ENCODE measurements at regions not wholly inside any gene's neighbourhood (a gene's known extent, or its start where the extent isn't known, plus 50 kb on each side); places are given as distances from the start of the nearest gene placed in this dataset.

DNA sequence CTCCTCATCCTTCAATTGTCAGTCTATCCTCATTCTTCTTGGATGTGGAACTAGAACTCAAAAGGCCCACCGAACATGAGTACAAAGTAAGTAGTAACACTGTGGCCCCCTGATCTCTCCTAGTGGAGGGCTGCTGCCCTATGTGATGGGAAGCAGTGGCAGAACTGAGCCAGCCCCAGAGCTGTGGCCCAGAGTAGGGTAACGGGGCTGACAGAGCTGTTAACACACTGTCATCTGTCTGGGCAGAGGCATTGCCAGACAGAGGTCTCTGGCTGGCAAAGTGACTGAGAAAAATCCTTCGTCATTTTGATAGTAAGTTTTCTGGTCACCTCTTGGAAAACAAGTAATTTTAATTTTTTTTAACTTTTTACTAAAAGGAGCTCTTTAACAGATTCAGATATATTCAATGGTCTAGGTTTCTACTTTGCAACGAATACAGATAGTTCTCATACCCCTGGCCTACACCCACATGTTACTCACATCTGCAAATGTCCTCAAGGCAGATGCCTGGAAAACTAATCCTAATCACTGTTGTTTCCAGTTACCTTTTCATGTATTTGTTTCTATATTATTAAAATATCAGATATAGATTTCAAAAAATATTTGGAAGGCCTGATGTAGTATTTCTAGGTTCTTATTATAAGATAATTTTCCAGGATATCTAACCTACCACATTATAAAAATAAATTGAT, 588.7 kb downstream of the CPS1 start:
- Histone ChIP-seq H3K4me1 (ENCODE audit: control insufficient read depth in 5 of 5, insufficient read depth in 5 of 5, low read length in 5 of 5) (no peaks in the 10 kb centered on the region), H3K36me3 (ENCODE audit: control insufficient read depth in 4 of 4, insufficient read depth in 4 of 4, low read length in 4 of 4) (no peaks in the 10 kb centered on the region), H3K27ac (ENCODE audit: low read depth in 1 of 2, low read length in 1 of 2) (no peak overlapping the region), H3K27me3 (ENCODE audit: control insufficient read depth in 3 of 3, insufficient read depth in 3 of 3, low read length in 2 of 3) (no peaks in the 10 kb centered on the region), H3K9me3 (ENCODE audit: control insufficient read depth in 4 of 4, insufficient read depth in 3 of 4, low read length in 3 of 4) (peaks cover 0 to 2% (median 0%) of the 10 kb centered on the region in 4 donors), H3K9ac (ENCODE audit: insufficient read depth in 1 of 2, low read length in 2 of 2) (no peak overlapping the region), H3K4me3 (no peak overlapping the region)
- TF ChIP-seq CTCF (IDR thresholded peaks at IDR 0.05; ENCODE audit: control extremely low read depth, extremely low read depth): no peak
- 86 to 87% methylated on average over 4 of the region's 4 CpGs for WGBS, 2 donors
- ATAC-seq (ENCODE audit: insufficient read depth, low FRiP score) (no peak), DNase-seq (no peak)

- no peaks in the 10 kb centered on the region for H3K4me1 ChIP-seq (ENCODE audit: control insufficient read depth in 5 of 5, insufficient read depth in 5 of 5, low read length in 5 of 5)
- peaks cover 0 to 2% (median 0%) of the 10 kb centered on the region in 4 donors for H3K9me3 ChIP-seq (ENCODE audit: control insufficient read depth in 4 of 4, insufficient read depth in 3 of 4, low read length in 3 of 4)
- no peaks in the 10 kb centered on the region for H3K36me3 ChIP-seq (ENCODE audit: control insufficient read depth in 4 of 4, insufficient read depth in 4 of 4, low read length in 4 of 4)
- no peaks in the 10 kb centered on the region for H3K27me3 ChIP-seq (ENCODE audit: control insufficient read depth in 3 of 3, insufficient read depth in 3 of 3, low read length in 2 of 3)
- no peak for DNase-seq
- no peak overlapping the region for H3K4me3 ChIP-seq
- no peak overlapping the region for H3K9ac ChIP-seq (ENCODE audit: insufficient read depth in 1 of 2, low read length in 2 of 2)
- 95% methylated on average over 3 of the region's 3 CpGs for WGBS, 2 donors
- H3K27ac ChIP-seq (ENCODE audit: low read depth in 1 of 2, low read length in 1 of 2): no peak overlapping the region
- no peak for ATAC-seq (ENCODE audit: insufficient read depth, low FRiP score)
- no peak for TF ChIP-seq CTCF (IDR thresholded peaks at IDR 0.05; ENCODE audit: control extremely low read depth, extremely low read depth)
Observed at GRCh38 chr2:211149731-211150130, 593.3 kb downstream of the CPS1 start.

- no peak for ATAC-seq (ENCODE audit: insufficient read depth, low FRiP score)
Observed at GRCh38 chr2:211157211-211157610, 600.8 kb downstream of the CPS1 start.

More at GRCh38 chr2:211157211-211157610, 600.8 kb downstream of the CPS1 start:
- Histone ChIP-seq H3K4me1 (ENCODE audit: control insufficient read depth in 5 of 5, insufficient read depth in 5 of 5, low read length in 5 of 5) (no peaks in the 10 kb centered on the region), H3K27me3 (ENCODE audit: control insufficient read depth in 3 of 3, insufficient read depth in 3 of 3, low read length in 2 of 3) (no peaks in the 10 kb centered on the region), H3K9me3 (ENCODE audit: control insufficient read depth in 4 of 4, insufficient read depth in 3 of 4, low read length in 3 of 4) (no peaks in the 10 kb centered on the region), H3K4me3 (no peak overlapping the region), H3K9ac (ENCODE audit: insufficient read depth in 1 of 2, low read length in 2 of 2) (no peak overlapping the region), H3K36me3 (ENCODE audit: control insufficient read depth in 4 of 4, insufficient read depth in 4 of 4, low read length in 4 of 4) (no peaks in the 10 kb centered on the region), H3K27ac (ENCODE audit: low read depth in 1 of 2, low read length in 1 of 2) (no peak overlapping the region)
- no peak for DNase-seq
- TF ChIP-seq CTCF (IDR thresholded peaks at IDR 0.05; ENCODE audit: control extremely low read depth, extremely low read depth): no peak
